HG03342 (cell line): ENCODE measurements at regions not wholly inside any gene's neighbourhood (a gene's known extent, or its start where the extent isn't known, plus 50 kb on each side); places are given as distances from the start of the nearest gene placed in this dataset.
"Not testable (repeated sequence)": the region's sequence is repeated elsewhere in the genome, so short reads cannot be mapped to it uniquely, and the experiment has no call there.

Source experiments
- ATAC-seq: cut with Tn5 transposase; IDR thresholded peaks from one replicate; pipeline ENCODE4 v1.9.1; 2021; ENCODE audit warnings: mild to moderate bottlenecking, moderate library complexity; ENCODE audit not compliant: unreplicated experiment

- ATAC-seq = no peak
These were observed 154.0 kb downstream of the RHOU start for GRCh38 chr1:228889289-228889688.

GRCh38 chr1:228891272-228892034 is 156.2 kb downstream of the RHOU start:
- ATAC-seq = no peak

GRCh38 chr1:228892200-228892599 is 156.9 kb downstream of the RHOU start:
- not testable (repeated sequence) for ATAC-seq

- no peak for ATAC-seq
These were observed 159.2 kb downstream of the RHOU start for GRCh38 chr1:228894442-228894989.

GRCh38 chr1:228897901-228898300 is 162.6 kb downstream of the RHOU start:
- no peak for ATAC-seq

GRCh38 chr1:228898582-228898992 is 163.3 kb downstream of the RHOU start:
- peak; percentile 96 for ATAC-seq

- ATAC-seq = no peak
These were observed 164.2 kb downstream of the RHOU start for GRCh38 chr1:228899421-228899956.

GRCh38 chr1:228900099-228900885 is 165.0 kb downstream of the RHOU start:
- ATAC-seq = no peak

GRCh38 chr1:228900886-228901392 is 165.7 kb downstream of the RHOU start:
- no peak for ATAC-seq

GRCh38 chr1:228901936-228902681 is 166.8 kb downstream of the RHOU start:
- ATAC-seq = no peak

- ATAC-seq = no peak
These were observed 167.6 kb downstream of the RHOU start for GRCh38 chr1:228902781-228903433.

- ATAC-seq = no peak
These were observed 168.3 kb downstream of the RHOU start for GRCh38 chr1:228903434-228904071.

GRCh38 chr1:228904222-228904621 is 168.9 kb downstream of the RHOU start:
- ATAC-seq = no peak

GRCh38 chr1:228905701-228906101 is 170.4 kb downstream of the RHOU start:
- ATAC-seq = no peak

- ATAC-seq = no peak
These were observed 171.1 kb downstream of the RHOU start for GRCh38 chr1:228906223-228906860.

GRCh38 chr1:228911225-228912210 is 176.2 kb downstream of the RHOU start:
- ATAC-seq = no peak

GRCh38 chr1:228913626-228914414 is 178.5 kb downstream of the RHOU start:
- ATAC-seq = no peak
